NCI-H1930 (cell line): ENCODE measurements at regions not wholly inside any gene's neighbourhood (a gene's known extent, or its start where the extent isn't known, plus 50 kb on each side); places are given as distances from the start of the nearest gene placed in this dataset.

ENCODE experiments used
- DNase-seq, 2 experiments: peaks; one replicate each; lab custom pipeline; 2025; lab: John Stamatoyannopoulos, UW

DNA sequence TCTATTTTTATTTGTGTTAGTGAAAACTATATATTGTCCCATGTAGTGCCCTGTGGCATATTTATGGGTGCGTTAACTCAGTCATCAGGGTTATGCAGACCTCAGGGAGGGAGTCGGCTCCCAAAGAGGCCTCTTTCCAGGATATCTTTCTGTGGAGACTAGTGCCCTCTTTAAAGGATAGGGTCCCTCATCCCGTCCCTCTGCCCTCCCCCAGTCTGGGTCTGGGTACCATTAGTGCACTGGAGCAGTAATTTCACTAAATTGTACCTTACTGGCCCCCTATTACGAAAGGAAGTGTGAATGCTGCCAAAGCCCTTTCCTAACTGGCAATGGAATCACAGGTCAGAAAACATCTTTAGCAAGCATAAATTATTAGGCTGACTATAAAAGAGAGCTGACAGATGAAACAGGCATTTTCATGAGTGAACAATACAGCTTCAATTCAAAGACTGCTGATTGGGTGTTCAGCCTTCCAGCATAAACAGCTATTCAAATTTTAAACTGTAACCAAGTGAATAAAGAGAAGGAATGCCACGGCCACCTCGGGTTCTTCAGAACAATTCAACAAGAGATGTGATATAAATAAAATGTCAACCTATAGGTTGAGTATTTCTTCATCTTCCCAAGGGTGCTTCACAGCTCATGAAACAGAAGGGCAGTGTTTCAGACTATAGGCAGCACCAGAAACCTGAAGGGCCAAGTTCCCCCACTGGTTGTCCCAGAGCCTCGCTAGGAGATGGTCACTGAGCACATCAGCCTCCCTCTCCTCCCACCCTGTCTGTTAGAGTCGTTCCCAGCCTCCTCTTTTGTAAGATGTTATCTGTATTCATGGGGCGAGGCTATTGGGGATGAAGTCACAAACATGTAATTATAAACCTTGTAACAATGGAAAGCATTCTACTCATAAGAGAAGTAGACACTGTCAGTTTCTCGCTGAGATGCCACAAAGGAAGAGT lies 318.7 kb downstream of the TMEM161B start:
- no peak for DNase-seq

DNA sequence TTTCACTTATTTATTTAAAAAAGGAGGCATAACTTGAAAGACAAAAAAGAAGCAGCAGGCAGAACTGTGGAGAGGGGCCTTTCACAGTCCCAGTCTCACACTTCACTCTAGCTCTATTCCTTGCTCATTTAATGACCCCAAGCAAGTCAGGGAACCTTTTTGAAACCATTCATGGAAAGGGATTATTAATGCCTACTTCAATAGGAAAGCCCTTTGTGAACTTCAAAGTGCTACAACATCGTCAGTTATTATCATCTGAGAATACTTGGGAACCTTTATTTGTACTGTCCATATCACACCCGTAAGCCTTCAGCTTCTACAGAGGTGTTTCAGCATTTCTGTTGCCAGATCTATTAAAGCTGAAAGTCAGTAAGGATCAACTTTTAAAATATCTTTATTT lies 320.2 kb downstream of the TMEM161B start:
- DNase-seq = no peak

DNA sequence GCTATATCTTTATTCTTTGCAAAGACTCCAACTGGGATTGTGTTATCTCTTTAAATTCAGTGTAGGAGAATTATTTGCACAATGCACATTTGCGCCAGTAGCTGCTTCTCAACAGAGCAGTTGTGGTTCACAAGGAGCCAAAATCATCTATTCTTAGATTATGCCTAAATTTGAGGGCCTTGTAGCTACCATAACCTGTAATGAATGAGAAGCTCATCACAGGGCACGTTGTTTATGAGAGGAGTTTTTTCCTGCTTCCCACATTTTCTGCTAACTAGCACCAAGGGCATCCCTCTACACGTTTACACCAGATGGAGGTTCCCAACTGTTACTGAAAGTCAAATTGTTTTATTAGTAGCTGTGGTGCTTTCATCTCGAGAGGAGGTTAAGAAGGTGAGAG lies 322.4 kb downstream of the TMEM161B start:
- DNase-seq = no peak

- no peak for DNase-seq
Observed at GRCh38 chr5:87945286-87945650, 323.4 kb downstream of the TMEM161B start.

DNA sequence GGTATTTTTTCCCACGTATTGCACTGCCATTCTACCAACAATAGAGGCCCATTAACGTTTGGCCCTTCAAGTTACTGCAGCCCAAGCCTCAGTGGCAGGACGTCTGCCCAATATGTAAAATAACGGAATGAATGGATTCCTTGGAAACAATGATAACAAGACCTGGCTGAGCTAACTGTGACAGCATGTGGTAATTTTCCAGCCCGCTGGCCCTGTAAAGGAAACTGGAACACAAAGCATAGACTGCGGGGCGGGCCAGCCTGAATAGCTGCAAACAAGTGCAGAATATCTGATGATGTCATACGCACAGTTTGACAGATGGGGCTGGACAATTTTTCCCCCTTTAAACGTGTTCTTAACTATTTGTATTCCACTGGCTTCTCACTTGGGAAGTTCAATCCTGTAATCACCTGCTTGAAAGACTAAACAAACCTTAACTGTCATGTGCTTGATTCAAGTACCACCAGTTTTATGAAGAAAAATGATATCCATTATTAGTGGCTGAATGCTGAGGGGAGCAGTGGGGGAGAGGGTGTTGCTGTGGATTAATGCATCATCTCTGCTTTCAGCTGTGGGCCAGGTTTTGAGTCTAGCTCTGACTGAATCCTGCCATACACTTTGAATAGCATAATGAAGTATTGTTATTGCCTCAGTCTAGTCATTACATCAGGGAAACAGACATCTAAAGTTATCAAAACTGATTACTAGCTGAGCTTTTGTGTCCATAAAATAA lies 323.9 kb downstream of the TMEM161B start:
- peak in 1 of 2 experiments; percentile 10 for DNase-seq

DNA sequence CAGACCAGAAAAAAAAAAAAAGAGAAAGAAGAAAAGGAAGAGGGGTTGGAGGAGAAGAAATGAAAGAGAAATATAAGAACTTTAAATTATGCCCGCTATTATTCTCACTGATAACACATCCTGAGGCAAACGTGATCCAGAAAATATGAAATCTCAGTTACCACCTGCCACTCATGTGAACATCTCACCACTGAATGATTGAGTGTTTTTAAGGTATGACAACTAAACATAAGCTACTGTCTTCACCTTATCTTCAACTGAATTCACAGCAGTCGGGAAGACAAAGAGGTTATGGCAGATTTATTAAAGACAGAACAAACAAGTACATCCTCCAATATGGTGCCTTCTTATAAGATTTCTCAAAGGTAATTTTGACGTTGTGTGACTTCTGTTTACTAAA lies 327.9 kb downstream of the TMEM161B start:
- no peak for DNase-seq

DNA sequence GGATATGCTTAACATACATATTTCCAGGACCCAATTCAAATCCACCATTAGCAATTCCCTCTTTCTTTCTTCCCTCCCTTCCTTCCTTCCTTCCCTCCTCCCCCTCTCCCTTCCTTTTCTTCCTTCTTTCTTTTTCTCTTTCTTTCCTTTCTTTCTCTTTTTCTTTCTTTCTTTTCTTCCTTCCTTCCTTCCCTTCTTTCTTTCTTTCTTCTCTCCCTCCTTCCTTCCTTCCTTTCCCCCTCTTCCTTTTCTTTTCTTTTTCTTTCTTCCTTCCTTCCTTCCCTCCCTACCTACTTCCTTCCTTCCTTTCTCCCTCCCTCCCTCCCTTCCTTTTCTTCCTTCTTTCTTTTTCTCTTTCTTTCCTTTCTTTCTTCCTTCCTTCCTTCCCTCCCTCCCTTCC lies 332.0 kb downstream of the TMEM161B start:
- DNase-seq = no peak

DNA sequence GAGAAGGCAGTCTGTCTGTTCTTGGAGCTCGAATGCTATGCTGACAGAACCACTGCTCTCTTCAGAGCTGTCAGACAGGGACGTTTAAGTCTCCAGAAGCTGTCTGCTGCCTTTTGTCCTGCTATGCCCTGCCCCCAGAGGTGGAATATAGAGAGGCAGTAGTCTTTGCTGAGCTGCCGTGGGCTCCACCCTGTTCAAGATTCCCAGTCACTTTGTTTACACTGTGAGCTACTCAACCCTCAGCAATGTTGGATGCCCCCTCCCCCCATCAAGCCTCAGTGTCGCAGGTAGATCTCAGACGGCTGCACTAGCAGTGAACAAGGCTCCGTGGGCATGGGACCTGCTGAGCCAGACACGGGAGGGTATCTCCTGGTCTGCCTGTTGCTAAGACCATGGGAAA lies 344.2 kb downstream of the TMEM161B start:
- no peak for DNase-seq

GRCh38 chr5:87916320-87916719 lies 352.3 kb downstream of the TMEM161B start:
- DNase-seq = no peak

GRCh38 chr5:87912419-87912818 lies 356.2 kb downstream of the TMEM161B start:
- DNase-seq = no peak

DNA sequence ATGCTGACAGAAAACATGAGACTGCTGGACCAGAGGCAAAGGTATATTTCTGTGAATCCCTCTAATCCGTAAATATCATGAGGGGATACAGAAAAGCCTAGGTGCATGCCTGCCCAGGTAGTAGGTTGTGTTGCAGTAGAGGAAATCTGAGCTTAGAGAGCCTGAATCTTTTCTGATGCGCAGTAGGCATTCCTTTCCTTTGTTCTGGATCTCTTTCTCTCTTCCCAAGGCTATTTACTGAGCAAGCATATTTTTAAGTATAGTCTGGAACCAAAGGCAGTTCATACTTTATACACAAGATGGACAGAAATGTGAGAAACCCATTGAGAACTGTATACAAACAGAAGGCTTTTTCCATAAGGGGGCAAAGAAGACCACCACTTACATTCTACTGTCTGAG lies 359.3 kb downstream of the TMEM161B start:
- no peak for DNase-seq

DNA sequence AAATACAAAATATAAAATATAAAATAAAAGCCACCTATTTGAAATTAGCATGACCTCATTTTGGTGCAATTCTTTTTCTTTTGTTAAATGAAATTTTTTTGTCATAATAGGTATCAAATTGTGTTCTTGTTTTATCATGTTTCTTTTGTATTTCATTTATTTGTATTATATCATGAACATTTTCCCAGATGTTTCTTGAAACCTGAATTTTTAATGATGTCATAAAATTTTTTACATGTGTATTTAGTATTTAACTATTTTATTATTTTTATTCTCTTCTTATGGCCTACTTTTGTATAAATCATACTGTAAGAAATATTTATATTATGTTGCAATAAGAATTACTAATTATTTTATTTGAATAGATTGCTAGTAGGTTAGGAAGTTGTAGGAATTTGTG lies 361.7 kb downstream of the TMEM161B start:
- DNase-seq = no peak

- DNase-seq = no peak
Observed at GRCh38 chr5:87900419-87900818, 368.2 kb downstream of the TMEM161B start.

DNA sequence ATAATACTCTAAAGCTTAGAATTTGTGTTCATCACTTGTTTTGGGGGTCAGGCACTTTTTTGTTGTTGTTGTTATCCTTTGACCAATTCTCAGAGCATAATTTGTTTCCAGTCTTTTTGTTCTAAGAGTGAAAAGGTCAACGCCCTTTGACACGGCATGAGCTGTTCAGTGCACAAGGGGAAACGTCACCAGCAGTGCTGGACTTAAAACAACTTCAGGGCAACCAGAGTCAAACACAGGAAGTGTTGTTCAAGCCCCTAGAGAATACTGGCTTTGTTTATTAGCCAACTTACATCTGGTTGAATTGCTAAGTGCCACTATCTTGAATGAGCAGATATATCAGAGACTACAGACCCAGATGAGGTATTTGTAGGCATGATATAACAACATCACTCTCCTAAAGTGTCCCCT lies 368.9 kb downstream of the TMEM161B start:
- DNase-seq = no peak

DNA sequence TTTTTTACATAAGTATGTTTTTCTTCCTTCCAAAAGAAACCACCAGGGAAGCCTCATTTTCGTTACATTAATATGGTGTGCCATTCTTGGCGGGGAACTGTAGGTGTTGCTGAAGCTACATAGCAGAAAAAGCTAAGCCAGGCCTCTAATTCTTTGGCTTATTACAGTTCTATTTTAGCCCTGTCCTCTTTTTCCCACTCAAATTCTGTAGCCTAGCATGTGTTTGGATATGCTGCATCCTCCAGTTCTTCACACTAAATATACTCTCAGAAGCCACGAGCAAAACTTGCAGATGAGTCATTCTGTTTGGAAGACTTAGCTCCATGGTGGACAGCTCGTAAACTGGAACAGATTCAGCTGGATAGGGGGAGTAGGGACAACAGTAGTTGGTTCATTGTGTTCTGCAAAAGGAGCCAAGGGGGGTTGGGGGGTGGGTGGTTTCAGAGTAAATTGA lies 369.4 kb downstream of the TMEM161B start:
- no peak for DNase-seq

- no peak for DNase-seq
Observed at GRCh38 chr5:87898574-87898973, 370.1 kb downstream of the TMEM161B start.

GRCh38 chr5:87888139-87888538 lies 380.5 kb downstream of the TMEM161B start:
- no peak for DNase-seq

DNA sequence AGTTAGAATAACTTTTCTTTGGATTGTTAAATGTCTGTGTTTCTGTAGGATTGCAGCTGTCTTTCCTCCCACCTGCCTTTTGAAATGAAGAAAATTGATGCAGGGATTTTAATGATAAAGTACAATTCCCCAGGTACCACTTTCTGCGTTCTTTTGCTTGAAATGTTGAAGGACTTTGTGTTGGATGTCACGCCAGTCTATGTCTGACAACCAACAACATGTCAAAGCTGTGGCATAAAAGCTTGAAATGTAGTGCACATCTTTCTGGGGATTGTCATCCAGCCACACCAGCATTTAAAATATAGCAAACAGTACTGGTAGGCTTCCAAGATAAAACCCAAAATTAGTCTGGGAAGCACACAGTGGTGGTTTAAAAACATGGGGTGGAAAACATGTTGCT lies 381.4 kb downstream of the TMEM161B start:
- no peak for DNase-seq

- DNase-seq = no peak
Observed at GRCh38 chr5:87886164-87886563, 382.5 kb downstream of the TMEM161B start.

GRCh38 chr5:87885758-87886157 lies 382.9 kb downstream of the TMEM161B start:
- DNase-seq = no peak

GRCh38 chr5:87877495-87877894 lies 391.1 kb downstream of the TMEM161B start:
- DNase-seq = no peak

- DNase-seq = no peak
Observed at GRCh38 chr5:87877023-87877422, 391.6 kb downstream of the TMEM161B start.

- no peak for DNase-seq
Observed at GRCh38 chr5:87876616-87877015, 392.0 kb downstream of the TMEM161B start.
